WTC11 (cell line): ENCODE measurements at regions not wholly inside any gene's neighbourhood (a gene's known extent, or its start where the extent isn't known, plus 50 kb on each side); places are given as distances from the start of the nearest gene placed in this dataset.

Experiments
- CBFB ChIP-seq: sonication (generic); formaldehyde crosslinking; IDR thresholded peaks from 2 replicates; pipeline ENCODE4 v1.8.1; 2022; ENCODE audit warnings: mild to moderate bottlenecking, low read depth, missing genetic modification reagents
- NR1H2 ChIP-seq: sonication (generic); formaldehyde crosslinking; IDR thresholded peaks from 2 replicates; pipeline ENCODE4 v1.9.0; 2021; ENCODE audit warnings: mild to moderate bottlenecking, moderate library complexity, missing genetic modification reagents
- RELA ChIP-seq: sonication (generic); formaldehyde crosslinking; IDR thresholded peaks from 2 replicates; pipeline ENCODE4 v1.8.1; 2022; ENCODE audit warnings: missing genetic modification reagents, mild to moderate bottlenecking, borderline replicate concordance
- SP1 ChIP-seq: sonication (generic); formaldehyde crosslinking; conservative IDR thresholded peaks from 2 replicates; pipeline ENCODE4 v1.8.1; 2022; ENCODE audit warnings: missing genetic modification reagents
- ZNF121 ChIP-seq: sonication (generic); formaldehyde crosslinking; IDR thresholded peaks from 2 replicates; pipeline ENCODE4 v1.8.0; 2023; ENCODE audit warnings: missing genetic modification reagents
- ZNF138 ChIP-seq: sonication (generic); formaldehyde crosslinking; conservative IDR thresholded peaks from 2 replicates; pipeline ENCODE4 v1.8.1; 2022; ENCODE audit warnings: mild to moderate bottlenecking, moderate library complexity, missing genetic modification reagents
- ZNF317 ChIP-seq: sonication (generic); formaldehyde crosslinking; IDR thresholded peaks from 2 replicates; pipeline ENCODE4 v1.8.1; 2023; ENCODE audit warnings: low read depth, mild to moderate bottlenecking, moderate library complexity, missing genetic modification reagents, borderline replicate concordance
- TF ChIP-seq, protein P1 (sequence below): fragments of 200-600 bp; IDR thresholded peaks from 2 replicates; pipeline ENCODE4 v1.8.0; 2022; ENCODE audit warnings: antibody characterized with exemption
- TF ChIP-seq, protein P2 (sequence below): sonication (generic); formaldehyde crosslinking; conservative IDR thresholded peaks from 2 replicates; pipeline ENCODE4 v1.8.1; 2022; ENCODE audit warnings: mild to moderate bottlenecking, missing genetic modification reagents
- TF ChIP-seq, protein P3 (sequence below): sonication (generic); formaldehyde crosslinking; IDR thresholded peaks from 2 replicates; pipeline ENCODE4 v1.8.1; 2023; ENCODE audit warnings: mild to moderate bottlenecking, missing genetic modification reagents, moderate library complexity
- TF ChIP-seq, protein P4 (sequence below): fragments of 250-450 bp; sonication (Bioruptor Pico); IDR thresholded peaks from 2 replicates; pipeline ENCODE4 v1.9.0; 2021; ENCODE audit warnings: moderate library complexity, mild to moderate bottlenecking, inconsistent platforms, borderline replicate concordance
- TF ChIP-seq, protein P5 (sequence below): sonication (generic); formaldehyde crosslinking; IDR thresholded peaks from 2 replicates; pipeline ENCODE4 v1.8.0; 2022; ENCODE audit warnings: mild to moderate bottlenecking, missing genetic modification reagents
- TF ChIP-seq, protein P6 (sequence below): sonication (generic); formaldehyde crosslinking; IDR thresholded peaks from 2 replicates; pipeline ENCODE4 v1.8.0; 2022; ENCODE audit warnings: mild to moderate bottlenecking, missing genetic modification reagents
- TF ChIP-seq, protein P7 (sequence below): sonication (generic); formaldehyde crosslinking; IDR thresholded peaks from 2 replicates; pipeline ENCODE4 v1.8.0; 2022; ENCODE audit warnings: mild to moderate bottlenecking, missing genetic modification reagents

DNA sequence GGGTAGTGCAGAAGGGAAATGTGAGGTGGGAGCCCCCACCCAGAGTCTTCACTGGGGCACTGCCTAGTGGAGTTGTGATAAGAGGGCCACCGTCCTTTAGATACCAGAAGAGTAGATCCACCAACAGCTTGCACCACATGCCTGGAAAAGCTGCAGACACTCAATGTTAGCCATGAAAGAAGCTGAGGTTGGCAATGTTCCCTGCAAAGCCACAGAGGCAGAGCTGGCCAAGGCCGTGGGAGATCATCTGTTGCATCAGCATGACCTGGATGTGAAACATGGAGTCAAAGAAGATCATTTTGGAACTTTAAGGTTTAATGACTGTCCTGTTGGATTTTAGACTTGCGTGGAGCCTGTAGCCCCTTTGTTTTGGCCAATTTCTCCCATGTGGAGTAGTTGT lies 468.4 kb upstream of the FOXG1 start:
- TF ChIP-seq RELA (CRISPR knock-in tag): no peak
- TF ChIP-seq SP1 (CRISPR knock-in tag): no peak
- TF ChIP-seq, protein P1, sequence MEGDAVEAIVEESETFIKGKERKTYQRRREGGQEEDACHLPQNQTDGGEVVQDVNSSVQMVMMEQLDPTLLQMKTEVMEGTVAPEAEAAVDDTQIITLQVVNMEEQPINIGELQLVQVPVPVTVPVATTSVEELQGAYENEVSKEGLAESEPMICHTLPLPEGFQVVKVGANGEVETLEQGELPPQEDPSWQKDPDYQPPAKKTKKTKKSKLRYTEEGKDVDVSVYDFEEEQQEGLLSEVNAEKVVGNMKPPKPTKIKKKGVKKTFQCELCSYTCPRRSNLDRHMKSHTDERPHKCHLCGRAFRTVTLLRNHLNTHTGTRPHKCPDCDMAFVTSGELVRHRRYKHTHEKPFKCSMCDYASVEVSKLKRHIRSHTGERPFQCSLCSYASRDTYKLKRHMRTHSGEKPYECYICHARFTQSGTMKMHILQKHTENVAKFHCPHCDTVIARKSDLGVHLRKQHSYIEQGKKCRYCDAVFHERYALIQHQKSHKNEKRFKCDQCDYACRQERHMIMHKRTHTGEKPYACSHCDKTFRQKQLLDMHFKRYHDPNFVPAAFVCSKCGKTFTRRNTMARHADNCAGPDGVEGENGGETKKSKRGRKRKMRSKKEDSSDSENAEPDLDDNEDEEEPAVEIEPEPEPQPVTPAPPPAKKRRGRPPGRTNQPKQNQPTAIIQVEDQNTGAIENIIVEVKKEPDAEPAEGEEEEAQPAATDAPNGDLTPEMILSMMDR: no peak
- TF ChIP-seq, protein P2, sequence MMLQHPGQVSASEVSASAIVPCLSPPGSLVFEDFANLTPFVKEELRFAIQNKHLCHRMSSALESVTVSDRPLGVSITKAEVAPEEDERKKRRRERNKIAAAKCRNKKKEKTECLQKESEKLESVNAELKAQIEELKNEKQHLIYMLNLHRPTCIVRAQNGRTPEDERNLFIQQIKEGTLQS (CRISPR knock-in tag): no peak
- TF ChIP-seq, protein P3, sequence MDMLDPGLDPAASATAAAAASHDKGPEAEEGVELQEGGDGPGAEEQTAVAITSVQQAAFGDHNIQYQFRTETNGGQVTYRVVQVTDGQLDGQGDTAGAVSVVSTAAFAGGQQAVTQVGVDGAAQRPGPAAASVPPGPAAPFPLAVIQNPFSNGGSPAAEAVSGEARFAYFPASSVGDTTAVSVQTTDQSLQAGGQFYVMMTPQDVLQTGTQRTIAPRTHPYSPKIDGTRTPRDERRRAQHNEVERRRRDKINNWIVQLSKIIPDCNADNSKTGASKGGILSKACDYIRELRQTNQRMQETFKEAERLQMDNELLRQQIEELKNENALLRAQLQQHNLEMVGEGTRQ (CRISPR knock-in tag): no peak
- TF ChIP-seq, protein P4, sequence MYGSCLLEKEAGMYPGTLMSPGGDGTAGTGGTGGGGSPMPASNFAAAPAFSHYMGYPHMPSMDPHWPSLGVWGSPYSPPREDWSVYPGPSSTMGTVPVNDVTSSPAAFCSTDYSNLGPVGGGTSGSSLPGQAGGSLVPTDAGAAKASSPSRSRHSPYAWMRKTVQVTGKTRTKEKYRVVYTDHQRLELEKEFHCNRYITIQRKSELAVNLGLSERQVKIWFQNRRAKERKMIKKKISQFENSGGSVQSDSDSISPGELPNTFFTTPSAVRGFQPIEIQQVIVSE: no peak
- no peak for TF ChIP-seq ZNF138 (CRISPR knock-in tag)
- TF ChIP-seq, protein P5, sequence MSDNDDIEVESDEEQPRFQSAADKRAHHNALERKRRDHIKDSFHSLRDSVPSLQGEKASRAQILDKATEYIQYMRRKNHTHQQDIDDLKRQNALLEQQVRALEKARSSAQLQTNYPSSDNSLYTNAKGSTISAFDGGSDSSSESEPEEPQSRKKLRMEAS (CRISPR knock-in tag): no peak
- TF ChIP-seq CBFB (CRISPR knock-in tag): no peak
- TF ChIP-seq NR1H2 (CRISPR knock-in tag): no peak
- no peak for TF ChIP-seq ZNF317 (CRISPR knock-in tag)
- TF ChIP-seq, protein P6, sequence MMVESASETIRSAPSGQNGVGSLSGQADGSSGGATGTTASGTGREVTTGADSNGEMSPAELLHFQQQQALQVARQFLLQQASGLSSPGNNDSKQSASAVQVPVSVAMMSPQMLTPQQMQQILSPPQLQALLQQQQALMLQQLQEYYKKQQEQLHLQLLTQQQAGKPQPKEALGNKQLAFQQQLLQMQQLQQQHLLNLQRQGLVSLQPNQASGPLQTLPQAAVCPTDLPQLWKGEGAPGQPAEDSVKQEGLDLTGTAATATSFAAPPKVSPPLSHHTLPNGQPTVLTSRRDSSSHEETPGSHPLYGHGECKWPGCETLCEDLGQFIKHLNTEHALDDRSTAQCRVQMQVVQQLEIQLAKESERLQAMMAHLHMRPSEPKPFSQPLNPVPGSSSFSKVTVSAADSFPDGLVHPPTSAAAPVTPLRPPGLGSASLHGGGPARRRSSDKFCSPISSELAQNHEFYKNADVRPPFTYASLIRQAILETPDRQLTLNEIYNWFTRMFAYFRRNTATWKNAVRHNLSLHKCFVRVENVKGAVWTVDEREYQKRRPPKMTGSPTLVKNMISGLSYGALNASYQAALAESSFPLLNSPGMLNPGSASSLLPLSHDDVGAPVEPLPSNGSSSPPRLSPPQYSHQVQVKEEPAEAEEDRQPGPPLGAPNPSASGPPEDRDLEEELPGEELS (CRISPR knock-in tag): no peak
- no peak for TF ChIP-seq ZNF121 (CRISPR knock-in tag)
- TF ChIP-seq, protein P7, sequence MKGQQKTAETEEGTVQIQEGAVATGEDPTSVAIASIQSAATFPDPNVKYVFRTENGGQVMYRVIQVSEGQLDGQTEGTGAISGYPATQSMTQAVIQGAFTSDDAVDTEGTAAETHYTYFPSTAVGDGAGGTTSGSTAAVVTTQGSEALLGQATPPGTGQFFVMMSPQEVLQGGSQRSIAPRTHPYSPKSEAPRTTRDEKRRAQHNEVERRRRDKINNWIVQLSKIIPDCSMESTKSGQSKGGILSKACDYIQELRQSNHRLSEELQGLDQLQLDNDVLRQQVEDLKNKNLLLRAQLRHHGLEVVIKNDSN (CRISPR knock-in tag): no peak
